PFSK-1 (cell line): ENCODE measurements at regions not wholly inside any gene's neighbourhood (a gene's known extent, or its start where the extent isn't known, plus 50 kb on each side); places are given as distances from the start of the nearest gene placed in this dataset.

Source experiments
- FOXP2 ChIP-seq: optimal IDR thresholded peaks from 2 replicates; pipeline ENCODE3; 2011; ENCODE audit warnings: borderline replicate concordance, control low read depth, inconsistent platforms; ENCODE audit not compliant: insufficient read depth; ENCODE audit errors: extremely low read length, extremely low read depth
- POLR2AphosphoS5 ChIP-seq: IDR thresholded peaks from 2 replicates; pipeline ENCODE4 v1.6.1; 2012; ENCODE audit warnings: low read depth, mild to moderate bottlenecking, control low read depth, low read length, moderate library complexity
- SIN3A ChIP-seq: IDR thresholded peaks from 2 replicates; pipeline ENCODE4 v1.6.1; 2012; ENCODE audit warnings: mild to moderate bottlenecking, low read length, moderate library complexity, borderline replicate concordance; ENCODE audit not compliant: insufficient read depth
- TAF1 ChIP-seq: IDR thresholded peaks from 2 replicates; pipeline ENCODE4 v1.6.1; 2012; ENCODE audit warnings: low read length, control low read depth, borderline replicate concordance; ENCODE audit not compliant: insufficient read depth
- TF ChIP-seq, protein P1 (sequence below), 2 experiments: IDR thresholded peaks; 2 replicates each; pipeline versions ENCODE4 v1.6.1 to v1.8.0; 2011 to 2012; ENCODE audit warnings: low read depth in 2 of 2, low read length in 2 of 2, control low read depth in 1 of 2, inconsistent platforms in 1 of 2, mild to moderate bottlenecking in 1 of 2, moderate library complexity in 1 of 2; ENCODE audit not compliant: insufficient read depth in 1 of 2

DNA sequence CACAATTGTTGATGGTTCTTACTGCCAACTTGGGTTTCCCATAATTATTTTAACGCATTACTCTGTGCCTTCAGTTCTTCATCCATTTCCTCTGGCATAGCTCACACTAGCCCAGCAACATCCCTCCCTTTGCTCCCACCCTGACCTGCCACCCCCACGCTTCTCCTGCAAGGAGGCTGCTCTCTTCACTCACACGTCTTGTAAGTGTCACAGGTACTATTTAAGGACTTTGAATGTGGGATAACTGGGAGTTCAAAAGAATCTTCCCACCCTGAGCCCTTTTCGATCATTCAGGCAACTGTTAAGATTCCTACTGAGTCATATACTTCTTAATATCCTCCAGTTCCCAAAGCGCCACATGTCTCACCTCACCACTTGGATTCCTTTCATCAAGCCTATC is 95.4 kb downstream of the PXDC1 start:
- TF ChIP-seq SIN3A: no peak
- TF ChIP-seq, protein P1, sequence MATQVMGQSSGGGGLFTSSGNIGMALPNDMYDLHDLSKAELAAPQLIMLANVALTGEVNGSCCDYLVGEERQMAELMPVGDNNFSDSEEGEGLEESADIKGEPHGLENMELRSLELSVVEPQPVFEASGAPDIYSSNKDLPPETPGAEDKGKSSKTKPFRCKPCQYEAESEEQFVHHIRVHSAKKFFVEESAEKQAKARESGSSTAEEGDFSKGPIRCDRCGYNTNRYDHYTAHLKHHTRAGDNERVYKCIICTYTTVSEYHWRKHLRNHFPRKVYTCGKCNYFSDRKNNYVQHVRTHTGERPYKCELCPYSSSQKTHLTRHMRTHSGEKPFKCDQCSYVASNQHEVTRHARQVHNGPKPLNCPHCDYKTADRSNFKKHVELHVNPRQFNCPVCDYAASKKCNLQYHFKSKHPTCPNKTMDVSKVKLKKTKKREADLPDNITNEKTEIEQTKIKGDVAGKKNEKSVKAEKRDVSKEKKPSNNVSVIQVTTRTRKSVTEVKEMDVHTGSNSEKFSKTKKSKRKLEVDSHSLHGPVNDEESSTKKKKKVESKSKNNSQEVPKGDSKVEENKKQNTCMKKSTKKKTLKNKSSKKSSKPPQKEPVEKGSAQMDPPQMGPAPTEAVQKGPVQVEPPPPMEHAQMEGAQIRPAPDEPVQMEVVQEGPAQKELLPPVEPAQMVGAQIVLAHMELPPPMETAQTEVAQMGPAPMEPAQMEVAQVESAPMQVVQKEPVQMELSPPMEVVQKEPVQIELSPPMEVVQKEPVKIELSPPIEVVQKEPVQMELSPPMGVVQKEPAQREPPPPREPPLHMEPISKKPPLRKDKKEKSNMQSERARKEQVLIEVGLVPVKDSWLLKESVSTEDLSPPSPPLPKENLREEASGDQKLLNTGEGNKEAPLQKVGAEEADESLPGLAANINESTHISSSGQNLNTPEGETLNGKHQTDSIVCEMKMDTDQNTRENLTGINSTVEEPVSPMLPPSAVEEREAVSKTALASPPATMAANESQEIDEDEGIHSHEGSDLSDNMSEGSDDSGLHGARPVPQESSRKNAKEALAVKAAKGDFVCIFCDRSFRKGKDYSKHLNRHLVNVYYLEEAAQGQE (IDR thresholded peaks at IDR 0.05; ENCODE audit: insufficient read depth in 1 of 2, low read depth in 2 of 2, low read length in 2 of 2): no peak
- TF ChIP-seq FOXP2: no peak
- no peak for TF ChIP-seq TAF1
- no peak for TF ChIP-seq POLR2AphosphoS5

DNA sequence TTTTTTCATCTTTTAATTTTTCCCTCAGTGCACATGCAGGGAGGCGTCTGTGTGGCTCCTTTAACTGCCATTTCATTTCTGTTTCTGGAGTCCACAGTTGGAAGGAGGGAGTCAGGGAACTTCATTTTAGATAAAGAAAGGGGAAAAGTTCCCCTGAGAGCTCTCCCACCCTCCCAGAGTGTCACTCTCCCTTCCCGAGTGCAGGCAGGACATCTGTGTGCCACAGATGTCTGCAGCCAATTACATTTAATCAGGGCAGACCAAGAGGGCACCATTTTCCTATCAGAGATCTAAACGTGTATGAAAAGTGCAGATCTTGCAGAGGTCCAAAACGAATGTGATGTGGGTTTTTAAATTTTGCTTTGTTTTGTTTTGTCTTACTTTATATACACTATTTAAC is 96.6 kb downstream of the PXDC1 start:
- TF ChIP-seq SIN3A: no peak
- TF ChIP-seq POLR2AphosphoS5: no peak
- TF ChIP-seq FOXP2: no peak
- TF ChIP-seq, protein P1 (IDR thresholded peaks at IDR 0.05; ENCODE audit: insufficient read depth in 1 of 2, low read depth in 2 of 2, low read length in 2 of 2): no peak
- no peak for TF ChIP-seq TAF1

DNA sequence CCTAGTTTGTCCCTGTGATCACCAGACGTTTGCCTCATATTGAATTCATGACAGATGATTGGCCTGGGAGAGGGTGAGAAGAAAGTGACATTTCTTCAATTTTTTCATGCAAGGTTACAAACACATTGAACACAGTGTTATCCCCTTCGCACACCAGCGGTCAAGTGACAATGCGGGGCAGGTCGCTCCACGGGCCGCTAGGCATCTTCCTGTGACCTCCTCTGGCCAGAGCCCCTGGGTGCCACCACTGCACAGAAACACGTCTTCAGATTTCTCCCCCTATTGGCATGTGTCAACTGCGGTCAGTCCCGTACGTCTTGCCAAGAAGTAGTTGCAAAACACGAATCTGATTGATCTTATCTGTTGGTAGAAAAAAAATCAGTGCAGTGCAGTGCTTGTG is 97.1 kb downstream of the PXDC1 start:
- TF ChIP-seq TAF1 (no peak), SIN3A (no peak), POLR2AphosphoS5 (no peak), FOXP2 (no peak)
- TF ChIP-seq, protein P1 (IDR thresholded peaks at IDR 0.05; ENCODE audit: insufficient read depth in 1 of 2, low read depth in 2 of 2, low read length in 2 of 2): no peak

DNA sequence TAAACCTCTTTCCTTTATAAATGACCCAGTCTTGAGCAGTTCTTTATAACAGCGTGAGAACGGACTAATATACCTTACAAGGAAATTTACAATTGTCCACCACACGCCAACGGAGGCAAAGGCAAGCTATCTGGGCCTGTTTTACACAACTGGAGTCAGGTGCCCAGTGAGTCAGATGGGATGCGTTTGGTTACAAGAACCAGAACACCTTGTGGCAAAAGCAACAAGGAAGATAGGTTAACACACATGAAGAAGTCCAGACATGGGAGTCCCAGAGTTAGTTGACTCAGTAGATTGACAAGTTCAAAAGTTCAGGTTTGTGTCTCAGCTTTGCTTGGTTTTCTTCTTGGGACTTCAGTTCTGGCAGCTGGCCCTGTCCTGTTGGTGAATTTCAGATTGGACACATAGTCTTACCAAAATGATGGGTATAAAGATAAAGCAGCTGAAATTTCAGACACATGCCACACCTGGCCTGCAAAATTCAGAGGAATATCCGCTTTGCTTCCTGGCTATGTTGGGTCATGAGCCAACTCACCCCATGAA is 97.9 kb downstream of the PXDC1 start:
- TF ChIP-seq, protein P1 (IDR thresholded peaks at IDR 0.05; ENCODE audit: insufficient read depth in 1 of 2, low read depth in 2 of 2, low read length in 2 of 2): no peak
- no peak for TF ChIP-seq POLR2AphosphoS5
- TF ChIP-seq TAF1: no peak
- TF ChIP-seq SIN3A: no peak
- no peak for TF ChIP-seq FOXP2
